Stimulated activated CD4-positive, alpha-beta T cell treated with anti-CD3 and anti-CD28 coated beads, TNF-alpha, amount 100 ng/mL, for 48 hours (primary cell): ENCODE measurements at regions not wholly inside any gene's neighbourhood (a gene's known extent, or its start where the extent isn't known, plus 50 kb on each side); places are given as distances from the start of the nearest gene placed in this dataset.

Experiments
- DNase-seq, 3 donors: peaks; one replicate each; pipeline ENCODE4 v3.0.0-alpha.2; 2020; ENCODE audit warnings: low read depth in 3 of 3

DNA sequence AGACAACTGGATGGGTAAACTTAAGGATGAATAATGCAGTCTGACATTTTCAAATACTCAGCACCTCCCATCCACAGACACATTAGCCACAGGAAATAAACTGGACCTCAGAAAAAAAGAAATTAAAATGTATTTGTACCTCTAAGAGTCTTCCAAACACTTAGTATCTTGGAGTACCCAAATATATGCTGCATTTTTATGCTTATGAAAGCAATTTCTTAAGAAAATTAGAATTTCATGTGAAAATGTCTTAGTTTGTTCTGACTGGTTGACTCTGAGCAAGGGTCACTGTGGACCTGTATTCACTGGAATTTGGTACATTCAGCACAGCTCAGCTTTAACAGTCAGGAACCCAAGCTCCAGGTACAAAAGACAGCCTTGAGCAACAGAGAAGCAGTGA is 216.2 kb upstream of the UBE2E2 start:
- no peak for DNase-seq

- DNase-seq = no peak
Measured at GRCh38 chr3:22988566-22988965, 214.6 kb upstream of the UBE2E2 start.

DNA sequence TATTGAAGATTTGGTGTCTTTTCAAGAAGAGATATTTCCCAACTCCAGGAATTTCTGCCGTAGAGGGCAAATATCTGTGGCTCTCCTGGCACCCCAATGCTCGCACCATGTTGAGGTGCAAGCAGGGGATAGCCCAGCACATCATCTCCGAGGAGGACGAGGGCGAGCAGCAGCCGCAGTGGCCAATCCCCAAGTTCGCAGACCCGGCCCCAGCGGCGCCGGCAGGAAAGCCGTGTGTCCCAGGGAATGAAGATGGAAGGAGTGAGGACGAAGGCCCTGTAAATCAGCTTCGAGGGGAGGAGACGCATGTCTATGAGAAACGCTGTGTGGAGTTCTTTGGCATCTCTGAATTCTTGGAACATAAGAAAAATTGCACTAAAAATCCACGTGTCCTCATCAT is 213.4 kb upstream of the UBE2E2 start:
- no peak for DNase-seq

DNA sequence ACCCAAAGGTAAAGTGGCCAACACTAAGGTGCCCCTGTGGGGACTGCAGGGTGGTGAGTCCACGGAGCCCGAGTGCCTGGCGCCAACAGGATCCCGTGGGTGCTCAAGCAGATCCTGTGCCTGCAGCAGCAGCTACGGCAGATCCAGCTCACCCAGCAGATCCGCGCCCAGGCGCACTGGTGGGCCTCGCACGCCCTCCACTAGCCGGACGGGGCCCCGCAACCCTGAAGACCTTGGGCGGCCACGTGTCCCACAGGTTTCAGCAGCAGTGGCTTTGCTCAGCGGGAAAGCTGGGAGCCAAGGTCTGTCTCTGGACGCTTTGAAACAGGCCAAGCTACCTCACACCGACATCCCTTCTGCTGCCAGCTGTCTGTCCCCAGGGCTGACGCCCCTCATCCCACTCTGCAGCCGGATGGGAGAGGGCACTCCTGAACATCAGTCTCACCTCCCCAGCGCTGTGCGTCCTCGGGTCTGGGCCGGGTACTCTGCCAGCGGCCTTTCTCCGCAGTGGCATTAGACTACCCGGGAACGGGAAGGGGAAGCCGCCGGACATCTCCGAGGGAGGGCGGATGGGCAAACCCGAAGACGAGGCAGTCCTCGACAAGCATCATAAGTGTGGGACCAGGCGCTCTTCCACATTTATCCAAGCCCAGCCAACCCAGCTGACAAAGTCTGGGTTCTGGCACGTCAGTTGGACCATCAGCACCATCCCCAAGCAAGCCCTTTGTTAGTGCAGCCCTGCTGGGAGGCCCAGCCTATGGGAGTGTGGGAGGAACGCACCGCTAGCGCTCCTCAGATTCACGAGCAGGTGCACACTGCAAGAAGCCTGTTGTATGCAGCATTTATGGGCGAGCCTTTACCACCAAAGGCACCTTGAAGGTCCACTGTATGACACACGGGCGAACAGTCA is 212.6 kb upstream of the UBE2E2 start:
- DNase-seq = no peak

GRCh38 chr3:22994781-22995180 is 208.3 kb upstream of the UBE2E2 start:
- no peak for DNase-seq

GRCh38 chr3:22996920-22997571 is 206.1 kb upstream of the UBE2E2 start:
- no peak for DNase-seq

DNA sequence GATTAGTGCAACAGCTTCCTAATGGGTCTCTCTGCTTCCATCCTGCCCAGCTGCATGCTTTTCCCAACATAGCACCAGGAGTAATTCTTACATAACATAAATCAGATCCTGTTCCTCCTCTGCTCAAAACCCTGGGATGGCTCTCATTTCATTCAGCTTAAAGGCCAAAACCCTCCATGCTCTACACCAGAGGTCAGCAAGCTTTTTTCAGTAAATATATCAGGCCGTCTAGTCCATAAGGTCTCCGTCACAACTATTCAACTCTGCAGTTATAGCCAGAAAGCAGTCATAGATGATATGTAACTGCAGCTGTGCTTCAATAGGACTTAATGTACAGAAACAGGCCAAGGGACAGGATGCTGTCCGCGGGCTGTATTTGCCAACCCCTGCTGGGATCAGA is 202.8 kb upstream of the UBE2E2 start:
- DNase-seq = no peak

DNA sequence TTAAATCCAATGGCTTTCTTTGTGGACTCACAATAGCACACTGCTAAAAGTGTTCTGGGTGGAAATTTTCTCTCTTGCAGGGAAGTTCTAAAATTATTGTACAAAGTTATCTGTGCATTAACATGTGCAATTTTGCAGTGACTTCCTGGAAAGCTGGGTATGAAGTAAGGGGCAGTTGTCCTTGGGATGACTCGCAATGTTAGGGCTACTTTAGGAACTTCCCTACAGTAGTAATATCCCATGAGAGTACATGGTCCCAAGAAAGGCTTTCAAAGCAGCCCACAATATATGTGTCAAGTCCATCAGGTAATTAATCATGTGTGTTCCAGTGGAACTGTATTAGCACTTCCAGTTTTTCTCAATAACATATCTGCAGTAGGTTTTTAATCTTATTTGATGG is 201.0 kb upstream of the UBE2E2 start:
- DNase-seq = no peak

- DNase-seq = no peak
Measured at GRCh38 chr3:23002836-23003732, 200.0 kb upstream of the UBE2E2 start.

DNA sequence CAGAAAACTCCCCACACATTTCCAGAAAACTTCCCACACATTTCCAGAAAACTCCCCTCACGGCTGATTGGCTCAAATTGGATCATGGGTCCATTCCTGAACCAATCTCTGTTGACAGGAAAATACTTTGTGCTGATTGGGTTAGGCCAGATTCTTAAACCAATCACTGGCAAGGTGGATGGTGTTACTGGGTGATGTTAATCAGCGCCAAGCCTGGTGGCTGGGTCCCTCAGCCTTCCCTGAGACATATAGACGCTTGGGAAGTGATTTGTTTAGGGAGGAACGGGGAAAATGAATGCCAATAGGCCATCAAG is 199.4 kb upstream of the UBE2E2 start:
- no peak for DNase-seq

- DNase-seq = no peak
Measured at GRCh38 chr3:23004971-23005370, 198.2 kb upstream of the UBE2E2 start.

- DNase-seq = no peak
Measured at GRCh38 chr3:23017801-23018200, 185.3 kb upstream of the UBE2E2 start.

- no peak for DNase-seq
Measured at GRCh38 chr3:23019596-23020300, 183.4 kb upstream of the UBE2E2 start.

DNA sequence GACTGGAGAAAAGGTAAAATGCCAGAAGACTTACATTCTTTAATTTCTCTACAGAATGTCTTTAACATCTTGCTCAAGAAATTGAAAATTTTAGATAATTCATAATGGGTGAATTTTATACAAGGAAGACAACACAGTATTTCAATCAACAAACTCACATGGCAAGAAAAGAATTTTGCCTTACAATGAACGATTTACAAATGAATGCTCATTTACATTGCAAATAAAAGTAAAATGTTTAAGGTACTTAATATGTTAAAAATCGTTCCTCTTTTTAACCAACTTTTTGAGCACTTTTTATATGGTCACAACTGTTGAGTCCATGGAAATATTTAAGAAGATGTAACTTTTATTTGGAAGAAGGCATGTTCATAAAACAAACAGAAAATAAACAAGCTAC is 174.8 kb upstream of the UBE2E2 start:
- DNase-seq = no peak

DNA sequence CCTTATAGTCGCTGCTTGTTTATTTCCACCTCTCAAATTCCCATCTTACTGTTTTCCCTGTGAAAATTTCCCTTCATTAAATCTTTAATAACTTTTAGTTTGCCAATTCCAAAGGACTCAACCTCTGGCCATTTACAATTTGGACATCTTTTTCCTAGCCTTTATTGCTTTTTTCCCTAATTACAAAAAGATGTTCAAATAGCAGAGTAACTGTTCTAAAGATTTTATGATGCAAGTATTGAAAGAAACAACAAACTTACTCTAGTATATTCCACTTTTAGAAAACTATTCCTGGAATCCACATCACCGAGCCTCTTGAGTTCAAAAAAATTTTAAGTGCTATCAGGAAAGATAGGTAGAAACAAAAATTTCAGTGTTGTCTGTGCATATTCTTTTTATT is 174.1 kb upstream of the UBE2E2 start:
- DNase-seq = no peak

DNA sequence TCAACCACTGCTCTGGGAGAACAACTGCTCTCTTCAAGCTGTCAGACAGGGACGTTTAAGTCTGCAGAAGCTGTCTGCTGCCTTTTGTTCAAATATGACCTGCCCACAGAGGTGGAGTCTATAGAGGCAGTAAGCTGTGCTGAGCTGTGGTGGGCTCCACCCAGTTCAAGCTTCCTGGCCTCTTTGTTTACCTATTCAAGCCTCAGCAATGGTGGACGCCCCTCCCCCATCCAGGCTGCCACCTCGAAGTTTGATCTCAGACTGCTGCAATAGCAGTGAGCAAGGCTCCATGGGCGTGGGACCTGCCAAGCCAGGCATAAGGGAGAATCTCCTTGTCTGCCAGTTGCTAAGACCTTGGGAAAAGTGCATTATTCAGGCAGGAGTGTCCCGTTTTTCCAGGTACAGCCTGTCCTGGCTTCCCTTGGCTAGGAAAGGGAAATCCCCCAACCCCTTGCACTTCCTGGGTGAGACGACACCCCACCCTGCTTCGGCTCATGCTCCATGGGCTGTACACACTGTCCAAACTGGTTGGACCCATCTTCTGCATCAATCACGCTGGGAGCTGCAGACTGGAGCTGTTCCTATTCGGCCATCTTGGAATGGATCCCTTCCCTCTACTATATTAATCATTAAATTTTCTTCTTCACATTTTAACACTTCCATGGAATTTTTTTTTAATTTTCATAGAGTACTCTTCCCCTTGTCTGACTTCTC is 167.0 kb upstream of the UBE2E2 start:
- DNase-seq = no peak

DNA sequence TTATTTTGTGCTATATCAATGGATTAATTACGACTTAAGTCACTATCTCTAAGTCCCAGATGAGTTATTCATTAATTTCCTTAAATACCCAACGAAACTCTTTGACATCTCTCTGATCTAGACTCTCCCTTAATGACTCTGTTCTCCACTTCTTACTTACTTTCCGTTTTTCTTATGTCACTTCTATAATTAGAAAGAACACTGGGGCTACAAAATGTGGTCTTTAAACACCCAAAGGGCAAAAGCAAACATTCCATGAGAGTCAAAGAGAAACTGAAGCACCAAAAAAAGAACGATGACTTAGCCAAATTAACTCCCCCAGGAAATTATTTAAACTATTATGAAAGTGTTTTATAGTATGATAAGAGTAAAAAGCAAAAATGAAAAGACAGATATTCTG is 166.4 kb upstream of the UBE2E2 start:
- DNase-seq = no peak

DNA sequence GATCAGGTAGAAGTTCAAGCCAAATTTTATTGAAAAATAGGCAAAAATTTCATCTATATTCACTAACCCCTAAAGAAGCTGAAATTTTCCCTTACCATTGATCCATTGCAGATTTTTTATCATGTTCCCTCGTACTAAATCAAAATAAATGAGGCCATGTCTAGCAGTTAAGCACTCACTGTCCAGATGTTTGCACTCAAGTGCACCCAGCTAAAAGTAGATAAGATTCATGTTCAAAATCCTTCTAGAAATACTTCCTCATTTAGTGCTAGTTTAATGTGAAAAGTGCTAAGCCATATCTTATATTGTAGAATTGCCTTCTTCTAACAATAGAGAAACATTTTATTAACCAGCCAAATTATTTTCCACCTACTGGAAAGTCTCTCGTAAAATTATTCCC is 164.7 kb upstream of the UBE2E2 start:
- no peak for DNase-seq

DNA sequence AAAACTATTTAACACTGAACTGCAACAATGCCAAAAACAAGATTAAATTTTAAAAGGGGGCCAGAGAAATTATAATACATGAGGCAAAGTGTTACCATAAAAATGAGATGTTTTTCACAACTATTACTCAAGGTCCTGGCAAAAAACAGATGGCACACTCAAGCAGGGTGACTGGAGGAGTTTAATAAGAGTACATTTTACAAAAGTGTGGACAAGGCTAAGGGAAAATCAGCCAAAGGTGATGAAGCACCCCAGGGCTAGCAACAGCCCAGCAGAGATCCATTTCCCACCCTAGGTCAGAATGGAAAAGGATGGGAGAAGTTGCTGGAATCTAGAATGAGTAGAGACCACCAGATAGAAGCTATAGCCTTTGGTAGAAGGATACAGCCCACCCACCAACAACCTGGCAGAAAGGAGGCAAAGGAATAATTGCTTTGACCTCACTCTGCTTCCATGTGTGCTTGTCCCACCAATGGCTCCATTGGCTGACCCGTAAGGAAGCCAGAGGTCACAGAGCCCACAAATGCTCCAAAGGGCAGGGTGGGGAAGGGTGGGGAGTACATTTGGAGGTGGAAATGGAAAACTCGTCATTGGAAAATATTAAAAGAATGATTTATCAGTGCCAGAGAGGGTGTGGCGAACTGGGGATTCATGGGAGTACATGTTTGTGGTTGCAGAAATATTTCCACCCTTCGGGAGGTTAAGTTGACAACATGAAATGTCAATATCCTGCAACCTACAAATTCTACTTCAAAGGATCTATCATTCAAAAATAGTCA is 161.0 kb upstream of the UBE2E2 start:
- DNase-seq = no peak

DNA sequence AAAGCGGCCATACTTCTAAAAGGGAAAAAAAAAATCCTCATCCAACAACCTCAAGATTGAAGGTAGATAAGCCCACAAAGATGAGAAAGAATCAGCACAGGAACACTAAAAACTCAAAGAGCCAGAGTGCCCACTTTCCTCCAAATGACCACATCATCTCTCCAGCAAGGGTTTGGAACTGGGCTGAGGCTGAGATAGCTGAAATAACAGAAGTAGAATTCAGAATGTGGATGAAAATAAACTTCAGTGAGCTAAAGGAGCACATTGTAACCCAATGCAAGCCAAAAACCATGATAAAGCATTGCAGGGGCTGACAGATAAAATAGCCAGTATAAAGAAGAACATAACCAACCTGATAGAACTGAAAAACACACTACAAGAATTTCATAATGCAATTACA is 158.7 kb upstream of the UBE2E2 start:
- DNase-seq = no peak
